HUES6 (cell line): ENCODE measurements at regions not wholly inside any gene's neighbourhood (a gene's known extent, or its start where the extent isn't known, plus 50 kb on each side); places are given as distances from the start of the nearest gene placed in this dataset.
"Not testable (repeated sequence)": the region's sequence is repeated elsewhere in the genome, so short reads cannot be mapped to it uniquely, and the experiment has no call there.

ENCODE experiments used
- H3K27ac ChIP-seq: 2 replicates; pipeline ENCODE4 v1.7.0; 2013; ENCODE audit warnings: low read depth, mild to moderate bottlenecking, low read length, inconsistent platforms
- H3K27me3 ChIP-seq: 2 replicates; pipeline ENCODE4 v1.6.1; 2013; ENCODE audit warnings: low read length; ENCODE audit not compliant: control insufficient read depth, insufficient read depth
- H3K36me3 ChIP-seq: 2 replicates; pipeline ENCODE4 v1.6.1; 2013; ENCODE audit warnings: low read length; ENCODE audit not compliant: control insufficient read depth, insufficient read depth
- H3K4me1 ChIP-seq: 2 replicates; pipeline ENCODE4 v1.6.1; 2013; ENCODE audit warnings: low read length; ENCODE audit not compliant: control insufficient read depth, insufficient read depth
- H3K4me3 ChIP-seq: 2 replicates; pipeline ENCODE4 v1.5.1; 2013; ENCODE audit warnings: low read depth, low read length
- H3K9ac ChIP-seq: one replicate; pipeline ENCODE4 v1.6.1; 2013; ENCODE audit warnings: mild to moderate bottlenecking, low read length
- H3K9me3 ChIP-seq: 2 replicates; pipeline ENCODE4 v1.6.1; 2013; ENCODE audit warnings: low read depth, low read length; ENCODE audit not compliant: control insufficient read depth, insufficient read depth

DNA sequence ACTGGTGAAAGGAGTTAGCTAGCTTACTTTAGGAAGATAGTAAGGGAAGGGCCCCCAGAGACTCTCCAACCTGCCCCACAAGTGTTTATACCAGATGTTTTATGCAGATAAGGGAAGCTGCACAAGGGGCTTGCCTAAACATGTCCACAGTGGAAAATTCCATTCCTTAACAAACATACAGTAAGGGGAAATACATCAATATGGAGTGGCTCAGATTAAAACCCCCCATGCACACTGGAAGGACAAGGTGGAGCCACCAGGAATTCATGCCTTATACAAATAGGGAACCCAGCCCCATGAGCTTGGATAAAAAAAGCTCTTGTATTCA, 106.3 kb upstream of the GPBP1 start:
- H3K9ac ChIP-seq: no peak overlapping the region
- H3K4me1 ChIP-seq: peaks cover 7% of the 10 kb centered on the region
- H3K27ac ChIP-seq: no peak overlapping the region

DNA sequence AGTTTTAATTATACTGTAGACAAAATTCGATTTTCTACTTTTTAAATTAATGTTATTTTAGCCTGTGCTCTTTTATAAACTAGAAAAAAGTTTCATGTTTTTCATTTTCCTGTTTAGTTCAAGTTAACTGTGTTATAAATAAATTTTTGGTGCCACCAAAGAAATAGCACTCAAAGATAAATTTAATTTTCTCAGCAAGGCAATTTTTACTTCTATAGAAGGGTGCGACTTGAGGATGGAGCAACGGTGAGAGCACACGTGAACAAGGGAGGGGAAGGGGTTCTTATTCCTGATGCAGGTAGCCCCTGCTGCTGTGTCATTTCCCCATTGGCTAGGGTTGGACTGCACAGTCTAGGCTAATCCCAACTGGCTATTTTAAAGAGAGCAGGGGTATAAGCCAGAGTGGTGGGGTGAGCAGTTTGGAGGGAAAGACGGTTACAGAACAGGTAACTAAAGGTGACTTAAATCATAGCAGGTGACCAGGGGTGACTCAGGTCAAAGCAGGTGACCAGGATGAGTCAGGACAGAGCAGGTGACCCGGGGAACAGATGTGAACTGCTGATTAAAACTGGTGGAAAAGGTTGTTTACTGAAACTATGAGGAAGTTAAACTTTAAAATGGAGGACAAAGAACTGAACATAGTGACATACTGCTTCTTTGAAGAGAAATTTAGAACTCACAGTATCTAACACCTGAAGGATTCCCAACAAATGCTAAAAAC, 104.6 kb upstream of the GPBP1 start:
- H3K27me3 ChIP-seq: no peaks in the 10 kb centered on the region
- no peaks in the 10 kb centered on the region for H3K36me3 ChIP-seq
- peaks cover 9% of the 10 kb centered on the region for H3K4me1 ChIP-seq
- no peak overlapping the region for H3K4me3 ChIP-seq
- H3K9me3 ChIP-seq: peaks cover 15% of the 10 kb centered on the region
- no peak overlapping the region for H3K27ac ChIP-seq
- H3K9ac ChIP-seq: no peak overlapping the region

More for the DNA sequence above, 106.3 kb upstream of the GPBP1 start:
- Histone ChIP-seq H3K4me3 (no peak overlapping the region), H3K36me3 (no peaks in the 10 kb centered on the region), H3K9me3 (peaks cover 15% of the 10 kb centered on the region), H3K27me3 (no peaks in the 10 kb centered on the region)

DNA sequence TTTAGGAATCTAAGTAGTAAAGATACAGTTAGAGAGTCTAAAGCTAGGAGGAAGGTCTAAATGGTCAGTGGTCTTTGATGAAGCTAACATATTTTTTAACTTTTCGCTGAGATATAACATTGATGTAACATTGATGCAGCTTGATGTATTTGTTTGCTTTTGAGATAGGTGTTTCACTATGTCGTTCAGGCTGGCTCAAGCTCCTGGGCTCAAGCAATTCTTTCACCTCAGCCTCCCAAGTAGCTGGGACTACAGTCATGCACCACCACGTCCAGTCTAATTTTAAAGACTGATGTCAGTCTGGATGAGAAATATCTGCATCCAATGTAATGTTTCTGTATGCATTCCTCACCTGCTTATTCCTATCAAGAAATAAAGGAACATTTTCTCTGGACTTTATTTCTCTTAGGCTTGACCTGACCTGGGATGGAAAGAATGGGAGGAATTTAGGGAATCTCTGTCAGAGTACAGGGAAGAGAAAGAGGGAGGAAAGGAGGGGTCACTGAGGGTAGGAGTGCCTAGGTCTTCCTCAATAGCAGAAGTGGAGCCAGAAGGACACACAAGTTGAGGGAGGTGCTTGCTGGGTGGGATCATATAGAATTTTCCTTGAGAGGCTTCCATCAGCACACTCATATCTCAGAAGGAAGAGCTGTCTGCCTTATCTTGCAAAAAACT, 101.5 kb upstream of the GPBP1 start:
- Histone ChIP-seq H3K27me3 (no peaks in the 10 kb centered on the region), H3K9me3 (peaks cover 15% of the 10 kb centered on the region), H3K4me1 (peaks cover 9% of the 10 kb centered on the region), H3K9ac (no peak overlapping the region), H3K36me3 (no peaks in the 10 kb centered on the region), H3K4me3 (no peak overlapping the region), H3K27ac (no peak overlapping the region)

DNA sequence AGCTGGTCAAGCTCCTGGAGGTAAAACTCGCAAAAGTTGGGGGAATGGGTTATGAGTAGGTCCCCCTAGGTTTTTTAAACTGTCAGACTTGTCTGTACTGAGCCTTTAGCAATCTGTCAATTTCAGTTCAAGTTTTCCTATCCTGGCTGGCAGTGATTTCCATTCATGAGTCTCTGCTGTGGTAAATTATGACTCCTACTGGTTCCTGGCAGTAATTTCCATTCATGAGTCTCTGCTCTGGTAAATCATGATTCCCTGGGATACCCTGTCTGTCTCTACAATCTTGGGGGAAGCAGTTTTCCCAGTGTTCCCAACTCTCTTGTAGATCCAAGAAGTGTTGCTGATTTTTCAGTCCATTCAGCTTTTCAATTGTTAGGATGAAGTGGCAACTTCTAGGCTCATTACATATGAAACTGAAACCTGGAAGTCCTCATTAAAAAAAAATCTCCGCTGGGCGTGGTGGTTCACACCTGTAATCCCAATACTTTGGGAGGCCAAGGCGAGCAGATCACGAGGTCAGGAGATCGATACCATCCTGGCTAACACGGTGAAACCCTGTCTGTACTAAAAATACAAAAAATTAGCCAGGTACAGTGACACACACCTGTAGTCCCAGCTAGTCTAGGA, 91.3 kb upstream of the GPBP1 start:
- H3K9ac ChIP-seq: no peak overlapping the region
- no peaks in the 10 kb centered on the region for H3K4me1 ChIP-seq

DNA sequence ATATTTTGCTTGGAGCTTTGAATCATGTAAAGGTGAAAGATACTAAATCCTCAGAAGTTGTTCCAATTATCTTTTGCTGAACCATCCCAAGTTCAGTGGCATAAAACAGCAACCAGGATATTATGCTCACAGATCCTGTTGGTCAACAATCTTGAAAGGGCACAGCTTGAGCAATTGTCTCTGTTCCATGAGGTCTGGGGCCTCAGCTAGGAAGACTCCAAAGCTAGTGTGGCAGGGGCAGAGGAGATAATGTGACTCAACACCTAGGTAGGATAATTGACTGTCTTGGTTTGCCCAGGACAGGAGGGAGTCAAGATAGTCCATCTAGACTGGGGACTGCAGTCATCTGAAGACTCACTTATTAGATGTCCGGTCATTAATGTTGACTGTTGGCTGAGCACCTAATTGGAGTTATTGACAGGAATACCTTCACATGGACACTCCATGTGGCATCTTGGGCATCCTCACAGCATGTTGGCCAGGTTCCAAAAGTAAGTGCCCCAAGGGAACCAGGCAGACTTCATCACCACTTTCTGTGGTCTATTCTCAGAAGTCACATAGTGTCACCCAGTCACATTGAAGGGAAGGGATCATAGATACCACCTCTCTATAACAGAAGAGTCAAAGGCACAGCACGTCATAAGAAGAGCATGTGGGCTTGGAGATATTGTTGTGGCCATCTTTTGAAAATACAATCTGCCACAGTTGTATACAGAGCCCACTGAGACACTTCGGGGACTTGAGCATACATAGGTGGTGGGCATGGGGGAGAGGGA, 88.4 kb upstream of the GPBP1 start:
- Histone ChIP-seq H3K4me1 (no peaks in the 10 kb centered on the region), H3K9me3 (no peaks in the 10 kb centered on the region), H3K27ac (no peak overlapping the region), H3K36me3 (no peaks in the 10 kb centered on the region), H3K9ac (no peak overlapping the region), H3K27me3 (no peaks in the 10 kb centered on the region), H3K4me3 (no peak overlapping the region)

More for the DNA sequence above, 91.3 kb upstream of the GPBP1 start:
- Histone ChIP-seq H3K9me3 (no peaks in the 10 kb centered on the region), H3K4me3 (no peak overlapping the region), H3K27ac (no peak overlapping the region), H3K27me3 (no peaks in the 10 kb centered on the region), H3K36me3 (no peaks in the 10 kb centered on the region)

DNA sequence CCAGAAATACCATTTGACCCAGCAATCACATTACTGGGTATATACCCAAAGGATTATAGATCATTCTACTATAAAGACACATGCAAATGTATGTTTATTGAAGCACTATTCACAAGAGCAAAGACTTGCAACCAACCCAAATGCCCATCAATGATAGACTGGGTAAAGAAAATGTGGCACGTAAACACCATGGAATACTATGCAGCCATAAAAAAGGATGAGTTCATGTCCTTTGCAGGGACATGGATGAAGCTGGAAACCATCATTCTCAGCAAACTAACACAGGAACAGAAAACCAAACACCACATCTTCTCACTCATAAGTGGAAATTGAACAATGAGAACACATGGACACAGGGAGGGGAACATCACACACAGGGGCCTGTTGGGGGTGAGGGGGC, 85.9 kb upstream of the GPBP1 start:
- not testable (repeated sequence) for H3K27me3 ChIP-seq, H3K36me3 ChIP-seq, H3K4me3 ChIP-seq, H3K27ac ChIP-seq, H3K9ac ChIP-seq, H3K4me1 ChIP-seq, H3K9me3 ChIP-seq

DNA sequence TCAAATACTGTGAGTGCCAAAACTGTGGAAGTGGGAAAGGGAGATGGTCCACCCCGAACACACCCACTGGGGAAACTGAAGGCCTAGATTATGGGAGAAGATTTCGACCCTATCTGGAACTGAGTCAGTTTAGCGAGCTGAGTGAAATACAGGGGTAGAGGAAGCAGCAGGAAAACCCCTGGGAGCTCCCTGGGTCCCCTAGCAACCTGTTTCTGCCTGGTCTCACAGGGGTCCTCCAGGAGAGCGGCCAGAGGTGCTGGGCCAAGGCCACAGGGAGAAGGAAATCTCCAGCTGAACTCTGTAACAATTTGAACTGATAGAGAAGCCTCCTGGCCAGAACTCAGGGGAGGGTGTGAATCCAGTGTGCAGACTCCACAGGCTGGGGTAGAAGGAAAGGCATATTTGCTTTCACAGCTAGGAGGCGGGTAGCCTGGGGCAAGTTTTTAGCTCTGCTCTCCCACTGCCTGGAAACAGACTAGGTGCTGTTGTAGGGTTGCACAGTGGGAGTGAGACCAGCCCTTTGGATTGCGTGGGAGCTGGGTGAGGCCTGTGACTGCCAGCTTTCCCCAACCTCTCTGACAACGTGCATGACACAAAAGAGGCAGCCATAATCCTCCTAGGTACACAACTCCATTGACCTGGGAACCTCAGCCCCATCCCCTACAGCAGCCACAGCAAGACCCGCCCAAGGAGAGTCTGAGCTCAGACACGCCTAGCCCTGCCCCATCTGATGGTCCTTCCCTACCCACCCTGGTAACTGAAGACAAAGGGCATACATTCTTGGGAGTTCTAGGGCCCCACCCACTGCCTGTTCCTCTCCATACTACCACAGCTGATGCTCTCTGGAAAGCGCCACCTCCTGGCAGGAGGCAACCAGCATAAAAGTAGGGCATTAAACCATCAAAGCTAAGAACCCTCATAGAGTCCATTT, 78.8 kb upstream of the GPBP1 start:
- peak overlapping the region; percentile 7 for H3K9ac ChIP-seq
- no peak overlapping the region for H3K27ac ChIP-seq
- H3K4me1 ChIP-seq: peaks cover 8% of the 10 kb centered on the region; the same call in 1 of the 2 replicates
- H3K9me3 ChIP-seq: peaks cover 4% of the 10 kb centered on the region; the same call in 1 of the 2 replicates
- no peaks in the 10 kb centered on the region for H3K27me3 ChIP-seq
- H3K4me3 ChIP-seq: no peak overlapping the region
- no peaks in the 10 kb centered on the region for H3K36me3 ChIP-seq

DNA sequence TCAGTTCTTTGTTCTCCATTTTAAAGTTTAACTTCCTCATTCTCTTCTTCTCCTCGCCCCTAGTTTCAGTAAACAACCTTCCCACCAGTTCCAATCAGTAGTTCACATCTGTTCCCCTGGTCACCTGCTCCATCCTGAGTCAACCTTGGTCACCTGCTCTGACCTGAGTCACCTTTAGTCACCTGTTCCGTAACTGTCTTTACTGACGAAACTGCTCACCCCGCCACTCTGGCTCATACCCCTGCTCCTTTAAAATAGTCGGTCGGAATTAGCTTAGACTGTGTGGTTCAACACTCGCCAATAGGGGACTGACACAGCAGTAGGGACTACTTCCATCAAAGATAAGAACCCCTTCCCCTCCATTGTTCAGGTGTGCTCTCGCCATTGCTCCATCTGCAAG, 76.3 kb upstream of the GPBP1 start:
- Histone ChIP-seq H3K4me1 (peaks cover 8% of the 10 kb centered on the region; the same call in 1 of the 2 replicates), H3K9ac (no peak overlapping the region), H3K27ac (no peak overlapping the region), H3K27me3 (no peaks in the 10 kb centered on the region), H3K4me3 (no peak overlapping the region), H3K36me3 (no peaks in the 10 kb centered on the region), H3K9me3 (peaks cover 4% of the 10 kb centered on the region; the same call in 1 of the 2 replicates)

DNA sequence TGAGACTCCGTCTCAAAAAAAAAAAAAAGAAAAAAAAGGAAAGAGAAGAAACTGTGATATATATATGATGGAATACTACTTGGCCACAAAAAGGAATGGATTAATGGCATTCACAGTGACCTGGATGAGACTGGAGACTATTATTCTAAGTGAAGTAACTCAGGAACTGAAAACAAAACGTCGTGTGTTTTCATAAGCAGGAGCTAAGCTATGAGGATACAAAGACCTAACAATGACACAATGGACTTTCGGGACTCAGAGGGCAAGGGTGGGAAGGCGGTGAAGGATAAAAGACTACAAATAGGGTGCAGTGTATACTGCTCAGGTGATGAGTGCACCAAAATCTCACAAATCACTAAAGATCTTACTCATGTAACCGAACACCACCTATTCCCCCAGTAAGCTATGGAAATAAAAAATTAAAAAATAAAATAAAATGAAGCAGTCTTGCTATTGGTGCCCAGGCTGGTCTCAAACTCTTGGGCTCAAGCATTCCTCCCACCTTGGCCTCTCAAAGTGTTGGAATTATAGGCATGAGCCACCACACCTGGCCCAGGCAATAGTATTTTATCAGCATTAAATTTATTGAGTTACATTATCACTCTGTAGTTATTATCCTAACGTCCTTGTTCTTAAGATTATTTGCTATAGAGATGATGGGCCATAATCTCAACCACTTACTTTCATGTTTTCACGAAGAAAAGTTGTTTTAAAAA, 71.5 kb upstream of the GPBP1 start:
- no peaks in the 10 kb centered on the region for H3K36me3 ChIP-seq
- no peaks in the 10 kb centered on the region for H3K4me1 ChIP-seq
- H3K9me3 ChIP-seq: peaks cover 4% of the 10 kb centered on the region; the same call in 1 of the 2 replicates
- H3K27me3 ChIP-seq: no peaks in the 10 kb centered on the region
- H3K27ac ChIP-seq: no peak overlapping the region
- H3K9ac ChIP-seq: no peak overlapping the region
- no peak overlapping the region for H3K4me3 ChIP-seq

DNA sequence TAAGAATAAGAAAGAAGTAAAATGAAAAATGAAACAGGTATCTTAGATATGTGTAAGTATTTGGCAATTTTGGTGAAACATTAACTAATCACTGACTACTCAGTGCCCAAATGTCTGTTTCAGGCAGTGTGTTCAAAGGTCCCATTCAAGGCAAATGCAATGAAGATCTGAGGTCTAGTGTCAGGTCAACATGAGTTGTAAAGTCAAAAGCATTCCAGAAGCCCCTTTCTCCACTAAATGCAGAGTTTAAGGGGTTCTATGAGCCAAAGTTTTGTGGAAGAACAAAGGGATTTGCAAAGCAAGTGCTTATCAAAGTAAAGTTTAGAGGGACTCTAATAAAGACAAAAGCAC, 71.0 kb upstream of the GPBP1 start:
- Histone ChIP-seq H3K36me3 (no peaks in the 10 kb centered on the region), H3K9me3 (no peaks in the 10 kb centered on the region), H3K9ac (no peak overlapping the region), H3K27ac (no peak overlapping the region), H3K4me1 (no peaks in the 10 kb centered on the region), H3K27me3 (no peaks in the 10 kb centered on the region), H3K4me3 (no peak overlapping the region)
